HG02642 (cell line): ENCODE measurements at regions not wholly inside any gene's neighbourhood (a gene's known extent, or its start where the extent isn't known, plus 50 kb on each side); places are given as distances from the start of the nearest gene placed in this dataset.
"Not testable (repeated sequence)": the region's sequence is repeated elsewhere in the genome, so short reads cannot be mapped to it uniquely, and the experiment has no call there.

Source experiments
- ATAC-seq: cut with Tn5 transposase; IDR thresholded peaks from one replicate; pipeline ENCODE4 v1.9.1; 2021; ENCODE audit warnings: mild to moderate bottlenecking; ENCODE audit not compliant: unreplicated experiment, poor library complexity

DNA sequence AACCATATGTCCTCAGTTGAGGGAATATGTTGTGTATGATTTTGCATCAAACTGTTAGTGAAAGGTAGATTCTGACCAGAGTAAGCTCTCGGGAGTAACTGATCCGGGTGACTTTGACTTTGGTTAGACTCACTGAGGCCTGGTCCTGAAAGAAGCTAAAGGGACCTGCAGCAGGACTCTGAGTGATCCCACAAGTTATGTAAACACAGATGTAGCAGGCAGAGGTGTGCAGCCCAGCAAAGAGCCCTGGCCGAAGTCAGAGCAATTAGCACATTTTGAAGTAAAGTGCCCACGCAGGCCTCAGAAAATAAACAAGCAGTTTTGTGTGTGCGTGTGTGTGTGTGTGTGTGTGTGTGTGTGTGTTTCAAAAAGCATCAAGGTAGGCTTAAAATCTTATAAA, 245.6 kb upstream of the FERD3L start:
- ATAC-seq = no peak

- ATAC-seq = no peak
Observed at GRCh38 chr7:19381321-19381720, 236.1 kb upstream of the FERD3L start.

GRCh38 chr7:19378345-19378714, 233.1 kb upstream of the FERD3L start:
- ATAC-seq = no peak

- no peak for ATAC-seq
Observed at GRCh38 chr7:19377611-19378344, 232.6 kb upstream of the FERD3L start.

DNA sequence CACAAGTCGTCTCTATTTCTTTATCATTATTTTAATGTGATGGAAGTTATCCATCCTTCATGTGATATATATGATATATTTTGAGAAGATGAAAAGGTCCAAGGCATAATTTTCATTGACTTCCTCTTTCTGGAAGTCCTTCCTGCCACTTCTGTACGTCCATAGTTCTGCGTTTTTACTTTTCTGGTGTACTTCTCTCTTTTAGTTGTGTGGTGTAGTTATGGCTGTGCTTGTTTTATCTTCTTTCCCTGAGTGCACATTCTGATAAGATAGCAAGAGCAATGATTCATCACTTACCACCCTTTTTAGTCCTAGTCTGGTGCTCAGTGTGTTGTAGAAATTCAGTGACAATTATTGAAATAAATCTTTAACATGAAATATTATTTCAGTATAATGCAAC, 231.3 kb upstream of the FERD3L start:
- ATAC-seq = no peak

DNA sequence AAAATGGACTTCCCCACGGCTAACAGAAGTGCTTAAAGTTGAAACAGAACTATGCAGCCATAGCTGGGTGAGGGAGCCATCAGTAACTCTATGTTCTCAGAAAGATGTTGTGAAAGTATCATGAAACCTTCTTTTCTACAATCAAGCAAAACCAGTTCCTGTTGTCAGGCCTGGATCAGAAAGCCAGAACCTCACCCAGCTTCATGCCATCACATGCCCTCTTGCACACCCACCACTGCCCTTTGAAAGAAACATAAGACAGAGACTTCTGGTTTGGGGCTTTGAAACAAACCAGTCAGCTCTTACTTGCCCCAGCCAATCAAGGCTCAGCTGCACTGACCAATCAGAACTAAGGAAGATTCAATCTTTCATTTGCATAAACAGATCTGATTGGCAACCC, 230.8 kb upstream of the FERD3L start:
- ATAC-seq = no peak

DNA sequence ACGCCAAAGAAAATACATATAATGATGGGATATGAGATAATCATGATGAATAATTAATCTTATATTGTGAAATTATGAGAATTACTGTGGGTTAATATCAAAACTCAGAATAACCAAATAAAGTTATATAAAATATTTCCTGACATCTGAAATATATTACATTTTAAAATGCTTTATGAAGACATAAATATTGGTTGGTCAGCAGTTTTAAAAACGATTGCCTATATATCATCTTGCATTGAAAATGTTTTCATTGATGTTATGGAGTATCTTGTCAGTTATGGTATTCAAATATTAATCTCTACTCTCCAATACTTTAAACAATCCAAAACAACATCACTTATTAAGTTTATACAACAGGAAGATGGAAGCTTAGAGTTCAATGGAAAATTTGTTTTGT, 228.1 kb upstream of the FERD3L start:
- ATAC-seq = no peak

- ATAC-seq = no peak
Observed at GRCh38 chr7:19369806-19370205, 224.6 kb upstream of the FERD3L start.

- no peak for ATAC-seq
Observed at GRCh38 chr7:19369182-19369581, 224.0 kb upstream of the FERD3L start.

DNA sequence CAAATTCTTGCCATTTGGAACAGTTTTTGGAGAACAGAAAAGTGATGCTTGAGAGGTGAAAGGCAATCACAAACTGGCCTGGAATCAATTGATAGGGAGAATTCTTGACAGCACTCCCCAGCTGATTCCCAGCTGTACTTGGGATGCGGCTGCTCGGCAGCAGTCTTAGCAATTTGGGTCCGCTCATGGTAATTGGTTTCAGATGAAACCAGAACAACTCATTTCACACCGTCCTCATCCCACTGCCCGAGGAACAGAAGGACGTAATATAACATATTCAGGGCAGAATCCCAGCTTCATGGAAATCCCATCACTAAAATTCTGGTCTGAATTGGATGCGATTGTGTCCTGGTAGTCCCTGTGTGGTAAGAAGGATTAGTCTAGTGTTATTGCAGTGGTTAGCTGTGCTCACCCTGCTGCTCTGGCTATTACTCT, 223.3 kb upstream of the FERD3L start:
- ATAC-seq = no peak

GRCh38 chr7:19364950-19365349, 219.7 kb upstream of the FERD3L start:
- ATAC-seq = no peak

DNA sequence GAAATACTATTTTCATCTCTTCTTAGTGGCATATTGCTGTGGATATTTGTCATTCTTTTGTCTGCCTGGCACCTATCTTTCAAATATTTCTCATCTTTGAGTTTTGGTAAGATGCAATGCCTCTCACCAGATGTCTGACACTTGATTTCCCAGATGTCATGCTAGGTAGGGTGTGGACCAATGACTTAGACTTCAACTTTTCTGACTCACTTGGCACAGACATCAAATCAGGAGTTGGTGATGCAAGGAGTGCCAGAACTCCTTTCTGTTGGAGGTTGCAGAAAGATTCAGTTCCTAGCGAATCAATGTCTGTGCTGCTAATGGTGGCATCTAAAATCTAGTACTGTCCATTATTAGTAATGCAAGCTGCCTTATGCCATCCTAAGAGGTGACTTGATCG, 216.9 kb upstream of the FERD3L start:
- ATAC-seq = no peak

DNA sequence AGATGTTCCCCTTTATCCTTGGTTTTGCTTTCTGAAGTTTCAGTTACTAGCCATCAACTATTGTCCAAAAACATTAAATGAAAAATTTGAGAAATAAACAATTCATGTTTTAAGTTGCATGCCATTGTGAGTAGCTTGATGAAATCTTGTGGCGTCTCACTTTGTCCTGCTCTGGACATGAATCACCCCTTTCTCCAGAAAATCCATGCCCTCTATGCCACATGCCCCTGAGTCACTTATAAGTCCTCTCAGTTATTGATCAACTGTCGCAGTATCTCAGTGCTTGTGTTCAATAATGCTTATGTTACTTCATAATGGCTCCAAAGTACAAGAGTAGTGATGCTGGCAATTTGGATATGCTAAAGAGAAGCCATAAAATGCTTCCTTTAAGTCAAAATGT, 208.0 kb upstream of the FERD3L start:
- no peak for ATAC-seq

- ATAC-seq = no peak
Observed at GRCh38 chr7:19352305-19352695, 207.1 kb upstream of the FERD3L start.

DNA sequence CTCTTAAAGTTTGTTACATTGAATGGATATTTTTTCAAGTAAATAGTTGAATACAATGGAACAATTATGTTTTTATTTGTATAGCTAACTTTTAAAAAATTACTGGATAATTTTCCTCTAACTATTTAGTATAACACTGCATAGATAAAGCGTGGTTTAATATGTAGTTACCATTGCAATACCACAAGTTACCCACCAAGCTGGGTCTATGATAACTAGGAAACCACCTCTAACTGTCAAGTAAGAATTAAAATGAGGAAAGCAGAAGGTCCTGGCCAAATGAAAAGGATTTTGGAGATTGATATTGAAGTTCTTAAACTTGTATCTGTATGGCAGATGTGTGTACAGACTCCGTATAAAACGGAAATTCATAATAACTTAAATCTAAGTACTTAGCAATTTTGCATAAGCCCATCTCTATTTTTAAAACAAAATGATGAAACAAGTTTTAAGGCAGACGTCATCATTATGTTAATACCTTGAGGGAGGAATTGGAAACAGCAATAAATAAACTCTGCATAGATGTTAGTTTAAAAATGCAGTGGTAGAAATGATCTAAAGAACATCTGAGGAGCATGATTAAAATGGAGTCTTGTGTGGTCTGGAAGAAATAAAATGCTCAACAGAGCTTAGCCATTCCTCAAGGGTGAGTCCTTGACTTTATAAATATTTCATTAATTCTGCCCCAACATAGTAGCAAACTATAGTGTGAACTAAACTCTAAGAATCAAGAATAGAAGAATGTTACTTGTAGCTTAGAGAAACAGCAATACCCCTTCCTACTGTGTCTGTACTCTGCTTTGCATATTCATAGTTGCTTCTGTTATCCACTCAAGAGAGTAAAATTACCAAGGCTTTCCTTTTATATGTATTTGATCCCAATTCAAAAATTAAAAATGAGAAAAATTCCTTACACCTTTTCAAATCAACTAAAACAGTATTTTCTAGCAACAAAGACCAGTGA, 206.4 kb upstream of the FERD3L start:
- no peak for ATAC-seq

GRCh38 chr7:19339512-19339911, 194.3 kb upstream of the FERD3L start:
- no peak for ATAC-seq

- ATAC-seq = not testable (repeated sequence)
Observed at GRCh38 chr7:19338512-19338911, 193.3 kb upstream of the FERD3L start.

DNA sequence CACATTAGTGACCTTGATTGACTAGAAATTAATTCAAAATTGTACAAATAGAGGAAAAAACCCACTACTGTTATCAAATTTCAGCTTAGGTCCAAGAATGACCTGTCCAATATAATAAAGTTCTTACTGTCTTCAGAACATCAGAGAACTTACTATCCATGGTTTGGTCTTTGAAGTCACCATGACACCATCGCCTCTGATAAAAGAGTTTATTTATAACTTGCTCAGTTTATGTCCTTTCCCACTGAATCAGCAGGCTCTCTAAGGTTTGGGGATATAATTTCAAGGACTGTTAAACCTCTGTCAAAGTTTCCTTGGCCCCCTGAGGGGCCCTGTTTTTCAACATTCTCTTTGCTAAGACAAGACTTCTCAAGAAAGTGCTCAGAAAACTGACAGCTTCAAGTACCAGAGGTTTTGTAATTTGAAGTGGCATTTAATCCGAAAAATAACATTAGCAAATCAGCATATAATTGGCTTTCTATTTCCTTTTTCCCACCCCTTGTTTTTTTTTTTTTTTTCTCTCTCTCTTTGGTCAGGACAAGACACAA, 191.7 kb upstream of the FERD3L start:
- no peak for ATAC-seq

DNA sequence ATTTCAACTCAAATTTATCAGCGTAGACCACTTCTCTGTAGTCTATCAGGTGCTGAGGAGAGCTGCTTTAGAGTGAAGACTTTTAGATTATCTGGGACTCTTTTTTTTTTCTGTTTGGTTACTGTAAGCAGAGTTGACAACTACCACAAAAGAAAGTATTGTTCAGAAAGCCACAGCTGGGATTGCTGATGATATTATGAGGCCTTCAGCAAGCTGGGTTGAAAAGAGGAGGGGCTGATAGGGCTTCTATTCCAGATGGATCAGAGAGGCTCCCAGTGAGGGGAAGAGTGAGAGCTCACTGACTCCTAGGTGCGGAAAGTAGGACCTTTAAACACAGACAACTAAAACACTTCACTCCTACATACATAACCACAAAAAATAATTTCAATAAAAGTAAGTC, 188.5 kb upstream of the FERD3L start:
- no peak for ATAC-seq

DNA sequence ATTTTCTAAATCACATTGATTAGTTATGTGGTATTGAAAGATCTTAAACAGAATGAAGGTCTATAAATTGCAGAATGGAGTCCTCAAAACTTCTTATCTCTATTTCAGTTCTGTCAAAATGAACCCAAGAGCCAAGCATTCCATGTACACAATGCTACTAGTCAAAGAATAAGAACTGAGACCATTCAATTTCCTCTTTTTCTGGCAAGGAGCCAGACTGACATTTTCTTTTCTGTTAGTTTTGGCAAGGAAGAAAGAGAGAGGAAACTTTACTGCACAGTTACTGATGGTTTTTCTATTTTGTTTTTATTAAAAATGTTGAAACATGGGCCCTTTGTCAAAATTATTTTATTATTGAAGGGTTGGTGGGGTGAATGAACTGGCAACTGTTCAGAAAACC, 181.8 kb upstream of the FERD3L start:
- ATAC-seq = no peak

GRCh38 chr7:19322002-19322401, 176.8 kb upstream of the FERD3L start:
- ATAC-seq = no peak
